Stimulated activated CD8-positive, alpha-beta memory T cell treated with anti-CD3 and anti-CD28 coated beads, Interleukin-15, amount 100 ng/mL, for 48 hours (primary cell): ENCODE measurements at regions not wholly inside any gene's neighbourhood (a gene's known extent, or its start where the extent isn't known, plus 50 kb on each side); places are given as distances from the start of the nearest gene placed in this dataset.

Experiments
- DNase-seq, 2 donors: peaks; one replicate each; pipeline ENCODE4 v3.0.0-alpha.2; 2020; ENCODE audit warnings: low read depth in 2 of 2

GRCh38 chr10:4588824-4589223, 237.2 kb upstream of the AKR1E2 start:
- no peak for DNase-seq

GRCh38 chr10:4587466-4587865, 238.5 kb upstream of the AKR1E2 start:
- no peak for DNase-seq

GRCh38 chr10:4586776-4587175, 239.2 kb upstream of the AKR1E2 start:
- no peak for DNase-seq

GRCh38 chr10:4581929-4582328, 244.1 kb upstream of the AKR1E2 start:
- DNase-seq, result no peak

- DNase-seq, result no peak
Observed at GRCh38 chr10:4579844-4580243, 246.2 kb upstream of the AKR1E2 start.

GRCh38 chr10:4576206-4576605, 249.8 kb upstream of the AKR1E2 start:
- DNase-seq, result no peak

- no peak for DNase-seq
Observed at GRCh38 chr10:4569151-4569550, 256.9 kb upstream of the AKR1E2 start.

- no peak for DNase-seq
Observed at GRCh38 chr10:4568731-4569130, 257.3 kb upstream of the AKR1E2 start.

- DNase-seq, result no peak
Observed at GRCh38 chr10:4568086-4568485, 257.9 kb upstream of the AKR1E2 start.

- no peak for DNase-seq
Observed at GRCh38 chr10:4567637-4568036, 258.4 kb upstream of the AKR1E2 start.

GRCh38 chr10:4566011-4566410, 260.0 kb upstream of the AKR1E2 start:
- DNase-seq, result no peak

GRCh38 chr10:4561296-4561695, 264.7 kb upstream of the AKR1E2 start:
- DNase-seq, result no peak

- DNase-seq, result no peak
Observed at GRCh38 chr10:4557469-4557868, 268.5 kb upstream of the AKR1E2 start.

GRCh38 chr10:4556527-4556926, 269.5 kb upstream of the AKR1E2 start:
- DNase-seq, result no peak

- DNase-seq, result no peak
Observed at GRCh38 chr10:4555920-4556319, 270.1 kb upstream of the AKR1E2 start.

GRCh38 chr10:4549139-4549653, 276.8 kb upstream of the AKR1E2 start:
- no peak for DNase-seq

GRCh38 chr10:4546931-4547330, 279.1 kb upstream of the AKR1E2 start:
- DNase-seq, result no peak

- DNase-seq, result peak; percentile 16 to 28
Observed at GRCh38 chr10:4546500-4546899, 279.5 kb upstream of the AKR1E2 start.

GRCh38 chr10:4545062-4545461, 280.9 kb upstream of the AKR1E2 start:
- DNase-seq, result no peak

GRCh38 chr10:4543938-4544533, 282.0 kb upstream of the AKR1E2 start:
- no peak for DNase-seq

- no peak for DNase-seq
Observed at GRCh38 chr10:4541292-4541691, 284.7 kb upstream of the AKR1E2 start.

- no peak for DNase-seq
Observed at GRCh38 chr10:4538016-4538415, 288.0 kb upstream of the AKR1E2 start.

GRCh38 chr10:4535521-4535920, 290.5 kb upstream of the AKR1E2 start:
- DNase-seq, result no peak

GRCh38 chr10:4533621-4534020, 292.4 kb upstream of the AKR1E2 start:
- no peak for DNase-seq
